ENCODE measurements at regions not wholly inside any gene's neighbourhood (a gene's known extent, or its start where the extent isn't known, plus 50 kb on each side); places are given as distances from the start of the nearest gene placed in this dataset.

- DNase-seq (ENCODE audit: low read depth), result no peak
Measured at GRCh38 chr2:42917425-42917927, 125.1 kb upstream of the HAAO start.

DNA sequence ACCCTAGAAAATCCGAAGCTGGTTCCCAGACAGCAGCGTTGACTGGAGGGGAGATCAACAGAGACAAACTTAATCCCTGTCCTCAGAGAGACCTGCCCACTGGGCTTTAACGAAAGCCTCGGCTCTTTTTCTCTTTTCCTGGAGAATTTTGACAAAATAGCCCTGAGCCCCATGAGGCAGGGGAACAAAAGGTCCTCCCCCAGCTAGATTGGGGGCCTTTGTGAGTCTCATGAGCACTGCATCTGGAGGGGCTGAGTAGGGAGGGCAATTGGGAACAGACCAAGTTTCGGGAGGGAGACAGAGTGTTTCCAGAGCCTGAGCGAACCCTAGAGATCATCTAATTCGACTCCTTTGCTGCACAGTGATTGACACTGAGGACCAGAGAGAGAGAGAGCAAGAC is 123.9 kb upstream of the HAAO start:
- DNase-seq (ENCODE audit: low read depth), result no peak

- no peak for DNase-seq (ENCODE audit: low read depth)
Measured at GRCh38 chr2:42914860-42915259, 122.5 kb upstream of the HAAO start.

GRCh38 chr2:42914314-42914713 is 121.9 kb upstream of the HAAO start:
- DNase-seq (ENCODE audit: low read depth), result no peak

DNA sequence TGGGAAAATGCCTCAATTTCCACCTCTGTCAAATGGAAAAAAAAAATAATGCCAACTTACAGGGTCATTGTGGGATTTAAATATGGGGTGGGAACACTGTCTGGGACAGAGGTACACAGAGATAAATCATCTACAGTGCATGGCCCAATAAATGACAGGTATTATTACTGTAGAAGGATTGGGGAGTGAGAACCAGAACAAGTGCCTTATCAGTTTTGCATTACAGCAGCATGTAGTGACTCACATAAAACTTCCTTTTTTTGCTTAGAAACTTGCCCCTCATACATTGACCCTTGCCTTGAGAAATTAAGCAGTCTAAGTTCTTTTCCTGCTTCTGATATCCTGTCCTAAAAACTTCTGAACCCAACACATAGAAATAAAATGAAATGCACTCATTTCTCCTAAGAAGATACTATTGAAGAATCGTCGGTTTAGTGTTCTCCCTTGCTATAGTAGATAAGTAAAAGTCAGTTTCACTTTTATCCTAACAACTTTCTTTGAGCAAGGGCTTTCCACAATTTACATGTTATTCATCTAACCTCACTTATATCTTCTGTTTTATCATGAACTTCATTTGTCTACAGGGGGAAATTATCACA is 121.0 kb upstream of the HAAO start:
- DNase-seq (ENCODE audit: low read depth), result no peak

DNA sequence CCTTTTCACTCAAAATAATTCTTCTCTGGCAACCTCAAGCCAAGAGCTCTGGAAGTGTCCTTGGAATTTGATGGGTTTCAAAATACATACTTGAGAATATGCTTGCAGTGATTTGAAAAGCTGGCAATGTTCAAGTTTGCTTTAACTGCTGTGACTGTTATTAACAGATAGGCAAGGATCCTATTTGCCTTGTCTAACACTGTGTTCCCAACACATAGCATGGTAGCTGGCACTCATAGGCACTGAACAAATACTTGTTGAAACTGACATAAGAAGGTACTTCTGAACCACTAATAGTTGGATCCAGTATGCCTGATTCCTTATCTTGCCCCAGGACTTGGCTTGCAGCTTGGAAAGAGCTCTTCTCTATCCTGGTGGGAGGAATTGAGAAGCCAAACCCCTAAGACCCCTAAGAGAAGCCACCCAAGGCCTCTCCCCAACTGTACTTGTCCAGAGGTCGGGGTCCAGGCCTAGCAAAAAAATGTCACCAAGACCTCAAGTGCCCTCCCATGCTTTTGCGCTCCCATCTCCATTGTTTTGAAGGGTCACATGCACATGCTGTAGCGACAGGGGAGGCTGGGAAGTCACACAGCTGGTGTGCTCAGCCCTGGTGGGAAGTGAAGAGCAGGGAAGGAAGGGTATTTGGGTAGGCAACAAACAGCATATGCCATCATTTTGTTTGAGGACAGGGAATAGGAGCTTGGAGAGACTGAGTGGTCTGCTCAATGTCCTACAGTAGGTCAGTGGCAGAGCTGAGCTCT is 118.4 kb upstream of the HAAO start:
- DNase-seq (ENCODE audit: low read depth), result no peak

DNA sequence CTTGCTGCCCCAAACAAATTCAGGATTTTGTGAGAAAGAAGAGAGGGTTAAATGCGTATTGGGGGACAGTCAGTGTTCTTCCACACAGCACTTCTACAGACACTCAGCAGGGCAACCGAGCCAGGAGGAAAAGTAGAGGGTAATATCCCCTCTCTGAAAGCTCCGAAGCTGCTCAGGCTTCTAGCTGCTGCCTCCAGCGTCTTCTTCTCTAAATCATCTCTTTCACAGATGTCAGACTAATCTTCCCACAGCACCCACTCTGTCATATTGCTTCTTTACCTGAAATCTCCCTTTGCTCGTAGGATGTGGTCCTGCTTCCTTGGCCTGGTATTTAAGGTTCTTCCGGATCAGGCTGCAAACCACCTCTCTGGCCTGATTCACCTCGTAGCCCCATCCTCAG is 117.6 kb upstream of the HAAO start:
- no peak for DNase-seq (ENCODE audit: low read depth)

GRCh38 chr2:42908518-42909200 is 116.3 kb upstream of the HAAO start:
- DNase-seq (ENCODE audit: low read depth), result no peak

GRCh38 chr2:42907835-42908234 is 115.5 kb upstream of the HAAO start:
- DNase-seq (ENCODE audit: low read depth), result no peak

DNA sequence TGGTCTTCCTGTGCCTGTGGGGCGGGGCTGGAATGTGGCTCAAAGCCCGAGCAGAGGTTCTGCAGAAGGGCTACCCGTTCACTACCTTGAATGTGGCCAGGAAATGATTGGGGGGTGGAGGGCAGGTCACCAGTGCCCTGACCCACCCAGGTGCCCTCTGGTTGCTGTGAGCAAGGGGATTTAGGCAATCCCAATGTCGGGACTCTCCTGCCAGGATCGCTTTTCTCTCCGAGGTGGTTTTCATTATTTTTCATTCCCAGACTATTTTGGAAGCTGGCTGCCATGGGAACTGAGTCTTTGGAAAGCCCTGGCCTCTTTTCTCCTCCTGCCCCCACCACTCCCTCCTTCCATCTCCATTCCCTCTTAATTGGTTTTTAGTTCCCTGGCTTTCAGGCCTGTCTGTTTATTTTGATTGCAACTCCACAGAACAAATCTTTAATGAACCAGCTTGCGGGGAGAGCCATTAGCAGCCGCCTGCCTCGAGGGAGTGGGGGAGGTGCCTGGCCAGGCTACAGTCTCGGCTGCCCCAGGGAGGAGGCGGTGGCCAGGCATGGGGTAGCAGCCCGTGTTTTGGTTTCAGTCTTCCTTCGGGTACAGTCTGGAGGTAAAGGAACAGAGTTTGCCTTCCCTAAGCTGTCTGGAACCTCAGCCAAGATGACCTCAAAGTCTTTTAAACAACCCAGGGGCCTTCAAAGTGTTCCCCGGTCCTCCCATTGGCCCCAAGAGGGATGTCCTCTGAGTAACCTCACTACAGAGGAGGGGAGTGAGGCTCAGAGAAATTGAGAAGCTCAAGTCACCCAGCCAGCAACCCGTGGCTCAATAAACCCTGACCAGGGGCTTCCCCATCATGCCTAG is 114.4 kb upstream of the HAAO start:
- no peak for DNase-seq (ENCODE audit: low read depth)

GRCh38 chr2:42906111-42906556 is 113.8 kb upstream of the HAAO start:
- DNase-seq (ENCODE audit: low read depth), result no peak

DNA sequence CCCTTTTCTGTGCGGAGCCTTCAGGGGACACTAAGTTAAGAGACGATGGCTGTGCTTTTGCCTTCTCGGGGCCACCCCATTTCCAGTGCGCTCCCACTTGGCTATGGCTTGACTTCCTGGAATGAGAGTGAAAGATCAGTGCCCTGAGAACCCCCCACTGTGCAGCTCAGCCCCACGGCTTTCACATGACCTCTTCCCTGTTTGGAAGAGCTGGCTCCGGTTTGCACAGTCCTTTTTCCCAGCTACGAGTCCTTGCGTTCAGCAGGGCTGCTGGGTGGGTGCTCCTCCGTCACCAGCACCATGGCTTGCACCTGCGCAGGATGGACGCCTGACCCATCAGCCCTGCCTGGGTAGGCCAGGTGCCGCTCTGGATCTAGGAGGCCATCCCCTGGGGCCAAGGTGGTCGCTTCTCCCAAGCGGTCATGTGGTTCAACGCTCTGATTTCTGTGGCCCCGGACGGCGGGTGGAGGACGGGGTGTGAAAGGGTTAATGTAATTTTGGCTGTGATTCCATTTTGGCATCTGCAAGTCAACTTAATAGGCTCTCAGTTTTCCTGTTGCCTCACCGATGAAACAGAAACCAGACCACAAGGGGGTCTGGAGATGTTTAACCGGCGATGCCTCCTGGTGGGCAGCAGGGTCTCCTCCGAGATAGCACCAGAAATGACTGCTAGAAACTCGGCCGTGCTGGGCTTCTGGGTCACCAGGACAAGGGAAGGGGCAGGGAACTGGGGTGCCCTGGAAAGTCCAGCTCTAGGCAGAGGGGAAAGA is 113.1 kb upstream of the HAAO start:
- no peak for DNase-seq (ENCODE audit: low read depth)

DNA sequence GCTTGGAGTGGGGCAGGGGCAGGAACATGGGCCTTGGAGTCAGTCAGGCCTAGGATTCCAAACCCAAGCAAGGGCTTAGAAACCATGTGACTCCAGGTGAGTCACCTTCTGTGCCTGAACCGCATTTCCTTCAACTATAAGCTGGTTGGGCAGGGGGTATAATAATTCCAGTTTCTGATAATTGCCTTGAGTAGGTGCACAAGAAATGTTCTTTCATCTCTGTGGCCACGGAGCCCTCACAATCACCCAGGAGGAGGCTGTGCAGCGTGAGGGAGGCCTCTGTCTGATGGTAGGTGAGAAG is 112.1 kb upstream of the HAAO start:
- DNase-seq (ENCODE audit: low read depth), result no peak

- DNase-seq (ENCODE audit: low read depth), result no peak
Measured at GRCh38 chr2:42903821-42904575, 111.6 kb upstream of the HAAO start.

GRCh38 chr2:42902939-42903709 is 110.7 kb upstream of the HAAO start:
- no peak for DNase-seq (ENCODE audit: low read depth)

DNA sequence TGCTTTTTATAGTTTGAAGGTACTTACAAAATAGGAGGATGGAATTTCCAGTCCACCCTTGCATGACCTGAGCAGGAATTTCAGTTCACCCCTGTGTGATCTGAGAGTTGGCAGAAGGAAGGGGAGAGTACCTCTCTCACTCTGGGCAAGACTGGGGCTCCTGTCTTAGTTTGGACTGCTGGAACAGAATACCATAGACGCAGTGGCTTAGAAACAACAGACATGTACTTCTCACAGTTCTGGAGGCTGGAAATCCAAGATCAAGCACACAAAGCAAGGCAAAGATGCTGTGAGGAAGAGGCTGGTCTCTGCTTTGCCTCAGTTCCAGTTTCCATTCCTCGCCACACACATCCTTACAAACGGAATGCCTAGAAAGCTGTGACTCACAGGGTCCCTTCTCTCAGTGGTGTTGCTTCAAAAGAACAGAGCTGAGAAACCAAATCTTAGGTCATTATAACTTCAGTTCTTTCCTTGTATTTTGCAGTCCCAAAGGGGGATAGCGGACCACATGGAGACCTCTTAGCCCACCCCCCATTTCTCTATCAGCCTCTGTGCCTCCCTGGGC is 108.8 kb upstream of the HAAO start:
- no peak for DNase-seq (ENCODE audit: low read depth)

GRCh38 chr2:42900289-42900891 is 108.0 kb upstream of the HAAO start:
- DNase-seq (ENCODE audit: low read depth), result no peak

- no peak for DNase-seq (ENCODE audit: low read depth)
Measured at GRCh38 chr2:42897358-42897757, 105.0 kb upstream of the HAAO start.

- DNase-seq (ENCODE audit: low read depth), result no peak
Measured at GRCh38 chr2:42895791-42896135, 103.4 kb upstream of the HAAO start.
